Adrenal gland (tissue), 5 donors: ENCODE measurements at regions not wholly inside any gene's neighbourhood (a gene's known extent, or its start where the extent isn't known, plus 50 kb on each side); places are given as distances from the start of the nearest gene placed in this dataset.

Experiments used
- POLR2A ChIP-seq, 2 donors: fragments of 450-650 bp; IDR thresholded peaks; one replicate each; pipeline ENCODE4 v1.6.1; 2017; ENCODE audit warnings: antibody characterized with exemption in 2 of 2, mild to moderate bottlenecking in 2 of 2, moderate library complexity in 1 of 2
- TF ChIP-seq, protein P1 (sequence below), 6 experiments: fragments of 450-650 bp in 4 of 6; fragments of 200-600 bp in 2 of 6; sonication (generic) in 1 of 6; IDR thresholded peaks; 1 replicate in 5 of 6; 2 replicates in 1 of 6; pipeline versions ENCODE4 v1.5.1 to v1.8.0; 2016 to 2021; ENCODE audit warnings: antibody characterized with exemption in 6 of 6, mild to moderate bottlenecking in 2 of 6, moderate library complexity in 1 of 6
- donor health status: DM: no; HTN: no; CAD: no.

DNA sequence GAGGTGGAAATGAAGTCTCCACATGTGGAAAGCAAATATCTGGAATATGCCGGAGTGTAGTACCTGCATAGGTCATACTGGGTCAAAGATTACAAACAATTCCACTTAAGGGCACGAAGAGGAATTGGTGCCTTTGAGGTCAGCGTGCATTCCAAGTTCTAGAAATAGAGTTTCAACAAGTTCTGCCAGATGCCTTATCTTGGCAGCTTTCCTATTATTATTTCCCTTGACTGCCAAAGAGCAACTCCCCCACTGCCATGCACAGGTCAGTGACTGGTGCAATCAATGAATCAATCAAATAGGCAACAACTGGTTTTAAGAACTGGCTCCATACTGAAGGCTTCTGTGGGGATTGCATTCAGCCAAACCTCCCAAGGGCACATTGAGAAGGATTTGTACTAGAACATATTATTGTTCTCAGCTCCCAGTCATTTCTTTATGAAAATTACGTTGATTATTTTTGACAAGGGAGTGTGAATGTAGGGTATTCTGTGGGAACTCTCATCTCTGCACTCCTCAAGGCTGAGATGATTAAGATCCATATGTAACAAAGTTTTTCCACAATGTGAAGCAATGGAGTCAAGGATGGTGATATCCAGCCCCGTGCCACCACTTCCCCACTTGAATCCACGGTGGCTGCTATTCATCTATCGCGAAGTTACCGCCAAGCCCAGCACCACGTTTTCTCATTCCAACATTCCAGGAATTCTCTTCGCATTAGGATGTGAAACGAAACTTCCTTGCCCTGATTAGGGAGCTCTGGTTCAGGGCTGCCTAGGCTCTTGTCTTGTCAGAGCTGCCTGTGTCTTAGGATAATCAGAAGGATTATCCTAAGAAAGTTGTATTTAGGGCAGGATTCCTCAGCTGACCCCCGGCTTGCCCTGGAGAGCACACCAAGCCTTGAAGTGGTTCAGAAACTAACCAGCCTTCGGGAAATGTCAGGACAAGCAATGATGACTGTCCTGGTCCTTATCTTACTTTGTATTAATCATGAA is 115.1 kb upstream of the PCED1B start:
- TF ChIP-seq, protein P1, sequence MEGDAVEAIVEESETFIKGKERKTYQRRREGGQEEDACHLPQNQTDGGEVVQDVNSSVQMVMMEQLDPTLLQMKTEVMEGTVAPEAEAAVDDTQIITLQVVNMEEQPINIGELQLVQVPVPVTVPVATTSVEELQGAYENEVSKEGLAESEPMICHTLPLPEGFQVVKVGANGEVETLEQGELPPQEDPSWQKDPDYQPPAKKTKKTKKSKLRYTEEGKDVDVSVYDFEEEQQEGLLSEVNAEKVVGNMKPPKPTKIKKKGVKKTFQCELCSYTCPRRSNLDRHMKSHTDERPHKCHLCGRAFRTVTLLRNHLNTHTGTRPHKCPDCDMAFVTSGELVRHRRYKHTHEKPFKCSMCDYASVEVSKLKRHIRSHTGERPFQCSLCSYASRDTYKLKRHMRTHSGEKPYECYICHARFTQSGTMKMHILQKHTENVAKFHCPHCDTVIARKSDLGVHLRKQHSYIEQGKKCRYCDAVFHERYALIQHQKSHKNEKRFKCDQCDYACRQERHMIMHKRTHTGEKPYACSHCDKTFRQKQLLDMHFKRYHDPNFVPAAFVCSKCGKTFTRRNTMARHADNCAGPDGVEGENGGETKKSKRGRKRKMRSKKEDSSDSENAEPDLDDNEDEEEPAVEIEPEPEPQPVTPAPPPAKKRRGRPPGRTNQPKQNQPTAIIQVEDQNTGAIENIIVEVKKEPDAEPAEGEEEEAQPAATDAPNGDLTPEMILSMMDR (IDR thresholded peaks at IDR 0.05): no peak
- no peak for TF ChIP-seq POLR2A (IDR thresholded peaks at IDR 0.05)
